RPMI8226 (cell line): ENCODE measurements at regions not wholly inside any gene's neighbourhood (a gene's known extent, or its start where the extent isn't known, plus 50 kb on each side); places are given as distances from the start of the nearest gene placed in this dataset.

Source experiments
- DNase-seq: peaks from one replicate; pipeline ENCODE4 v3.0.0-alpha.2; 2015

- peak; percentile 51 for DNase-seq
These were observed 100.8 kb downstream of the PPM1A start for GRCh38 chr14:60349663-60350365.

- DNase-seq = no peak
These were observed 101.3 kb downstream of the PPM1A start for GRCh38 chr14:60350366-60350720.

- no peak for DNase-seq
These were observed 104.4 kb downstream of the PPM1A start for GRCh38 chr14:60353420-60353819.

GRCh38 chr14:60355768-60356167, 106.7 kb downstream of the PPM1A start:
- no peak for DNase-seq

- DNase-seq = no peak
These were observed 107.4 kb downstream of the PPM1A start for GRCh38 chr14:60356386-60356785.

- no peak for DNase-seq
These were observed 108.0 kb downstream of the PPM1A start for GRCh38 chr14:60356906-60357550.

- DNase-seq = no peak
These were observed 108.6 kb downstream of the PPM1A start for GRCh38 chr14:60357551-60358149.

GRCh38 chr14:60363275-60363674, 114.3 kb downstream of the PPM1A start:
- no peak for DNase-seq

- no peak for DNase-seq
These were observed 114.7 kb downstream of the PPM1A start for GRCh38 chr14:60363687-60364086.

GRCh38 chr14:60381909-60382308, 104.0 kb downstream of the C14orf39 start:
- peak; percentile 2 for DNase-seq
